ENCODE measurements at regions not wholly inside any gene's neighbourhood (a gene's known extent, or its start where the extent isn't known, plus 50 kb on each side); places are given as distances from the start of the nearest gene placed in this dataset.
A peak's percentile ranks its signal among the peaks of the same experiment; 100 is the strongest.
"Not testable (repeated sequence)": the region's sequence is repeated elsewhere in the genome, so short reads cannot be mapped to it uniquely, and the experiment has no call there.

DNA sequence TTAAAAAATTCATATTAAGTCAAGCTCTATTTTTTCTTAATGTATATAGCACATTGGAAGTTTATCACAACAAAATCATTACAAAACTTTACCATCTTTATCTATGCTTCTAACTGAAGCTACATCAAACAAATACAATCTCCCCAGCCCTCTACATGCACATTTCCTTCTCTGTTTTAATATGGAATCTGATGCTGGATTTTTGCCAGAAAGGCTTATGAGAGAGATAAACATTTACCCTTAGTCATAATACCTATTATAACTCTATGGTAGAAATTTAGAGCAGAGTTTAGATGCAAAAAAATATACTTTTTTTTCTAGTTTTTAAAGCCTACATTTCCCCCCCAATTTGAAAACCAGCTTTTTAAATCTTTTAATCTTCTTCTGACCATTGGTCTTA lies 1198.6 kb downstream of the GATA3 start:
- ATAC-seq (replicated peaks; ENCODE audit: extremely low read depth, poor library complexity, severe bottlenecking) (no peak), DNase-seq (ENCODE audit: low spot score in 2 of 2) (no peak)

DNA sequence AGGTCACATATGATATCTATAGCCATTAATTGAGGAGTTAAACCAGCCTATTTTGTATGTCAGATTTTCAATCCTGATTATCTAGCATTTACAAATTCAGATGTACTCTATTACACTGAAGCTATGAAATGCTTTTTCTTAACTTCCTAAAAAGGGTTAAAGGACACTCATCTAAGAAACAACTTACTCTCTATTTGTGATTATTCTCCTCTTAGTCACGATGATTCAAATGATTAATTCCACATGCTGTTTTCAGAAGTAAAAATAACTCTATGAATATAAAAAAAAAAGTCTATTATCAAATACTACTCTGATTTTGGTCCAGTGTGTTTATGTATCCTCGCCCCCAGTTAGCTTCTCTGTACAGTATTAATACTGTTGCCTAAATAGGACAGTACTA lies 1199.9 kb downstream of the GATA3 start:
- Mint-ChIP-seq H3K27me3 (peaks cover 53% of the 10 kb centered on the region), H3K27ac (ENCODE audit: low read depth) (no peak overlapping the region), H3K9me3 (no peaks in the 10 kb centered on the region), H3K4me3 (no peak overlapping the region), H3K4me1 (no peaks in the 10 kb centered on the region), H3K36me3 (ENCODE audit: insufficient read depth) (no peaks in the 10 kb centered on the region)
- ATAC-seq (replicated peaks; ENCODE audit: extremely low read depth, poor library complexity, severe bottlenecking) (no peak), DNase-seq (ENCODE audit: low spot score in 2 of 2) (no peak)

More for the DNA sequence above, 1198.6 kb downstream of the GATA3 start:
- H3K27me3 Mint-ChIP-seq: peaks cover 52% of the 10 kb centered on the region
- H3K4me1 Mint-ChIP-seq: no peaks in the 10 kb centered on the region
- no peaks in the 10 kb centered on the region for H3K36me3 Mint-ChIP-seq (ENCODE audit: insufficient read depth)
- no peak overlapping the region for H3K4me3 Mint-ChIP-seq
- no peak overlapping the region for H3K27ac Mint-ChIP-seq (ENCODE audit: low read depth)
- H3K9me3 Mint-ChIP-seq: no peaks in the 10 kb centered on the region

DNA sequence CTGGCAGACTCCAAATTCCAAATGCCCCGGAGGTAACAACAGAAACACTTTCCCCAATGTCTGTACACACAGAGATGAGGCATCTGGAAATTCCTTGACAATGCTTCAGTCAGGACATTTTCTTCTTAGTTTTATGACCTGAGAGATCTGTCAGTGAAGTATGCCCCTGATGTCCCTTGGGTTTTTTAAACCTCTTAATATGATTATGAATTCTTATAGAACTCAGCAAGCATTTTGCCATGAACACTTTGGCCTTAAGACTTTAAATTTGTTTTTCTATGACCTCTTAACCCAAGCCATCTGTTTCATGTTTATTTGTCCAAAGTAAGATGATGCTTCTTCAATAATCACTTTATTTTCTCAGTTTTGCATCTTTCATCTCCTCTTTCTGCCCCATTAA lies 1206.2 kb downstream of the GATA3 start:
- no peak overlapping the region for H3K27ac Mint-ChIP-seq (ENCODE audit: low read depth)
- no peaks in the 10 kb centered on the region for H3K36me3 Mint-ChIP-seq (ENCODE audit: insufficient read depth)
- H3K9me3 Mint-ChIP-seq: no peaks in the 10 kb centered on the region
- H3K4me3 Mint-ChIP-seq: no peak overlapping the region
- no peak for DNase-seq (ENCODE audit: low spot score in 2 of 2)
- H3K27me3 Mint-ChIP-seq: peaks cover 44% of the 10 kb centered on the region
- no peak for ATAC-seq (replicated peaks; ENCODE audit: extremely low read depth, poor library complexity, severe bottlenecking)
- H3K4me1 Mint-ChIP-seq: no peaks in the 10 kb centered on the region

DNA sequence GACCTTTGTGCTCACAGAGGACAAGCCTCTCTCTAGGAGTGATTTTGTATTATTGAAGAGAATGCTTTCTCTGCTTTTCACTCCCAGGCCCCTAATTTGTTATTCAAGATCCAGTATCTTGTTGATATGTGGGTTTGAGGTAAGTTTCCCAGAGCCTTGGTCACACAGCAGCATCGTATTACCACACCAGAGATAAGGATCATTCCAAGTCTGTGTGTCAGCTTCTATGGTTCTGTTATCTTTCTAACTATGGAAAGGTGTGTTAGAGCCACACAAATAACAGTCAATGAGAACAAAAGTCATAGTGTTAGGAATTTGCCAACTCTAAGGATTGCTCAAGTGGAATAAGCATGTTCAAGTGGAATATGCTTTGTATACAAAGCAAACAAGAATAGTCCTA lies 1208.3 kb downstream of the GATA3 start:
- DNase-seq (ENCODE audit: low spot score in 2 of 2) (no peak), ATAC-seq (replicated peaks; ENCODE audit: extremely low read depth, poor library complexity, severe bottlenecking) (no peak)
- H3K4me1 Mint-ChIP-seq: no peaks in the 10 kb centered on the region
- no peak overlapping the region for H3K27ac Mint-ChIP-seq (ENCODE audit: low read depth)
- H3K9me3 Mint-ChIP-seq: no peaks in the 10 kb centered on the region
- no peaks in the 10 kb centered on the region for H3K36me3 Mint-ChIP-seq (ENCODE audit: insufficient read depth)
- no peak overlapping the region for H3K4me3 Mint-ChIP-seq
- peaks cover 27% of the 10 kb centered on the region for H3K27me3 Mint-ChIP-seq

DNA sequence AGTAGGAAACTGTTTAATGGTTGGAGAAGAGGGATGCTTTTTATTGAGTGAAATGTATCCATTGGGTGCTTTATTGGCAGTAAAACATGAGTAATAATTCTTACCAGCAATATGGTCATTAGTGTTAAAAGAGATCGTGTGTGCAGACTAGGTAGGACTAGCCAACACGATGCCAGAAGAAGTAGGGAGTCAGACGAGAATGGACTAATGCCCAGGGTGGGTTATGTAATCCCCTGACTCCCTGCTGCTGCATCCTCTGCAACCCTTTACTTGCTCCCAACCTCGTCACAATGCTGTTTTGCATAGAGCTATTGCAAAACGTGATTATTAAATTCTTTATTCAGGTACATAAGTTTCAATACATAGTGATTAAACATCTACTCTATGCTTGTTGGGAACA lies 1213.7 kb downstream of the GATA3 start:
- H3K4me3 Mint-ChIP-seq: no peak overlapping the region
- ATAC-seq (replicated peaks; ENCODE audit: extremely low read depth, poor library complexity, severe bottlenecking): no peak
- H3K27me3 Mint-ChIP-seq: peaks cover 46% of the 10 kb centered on the region
- no peak overlapping the region for H3K27ac Mint-ChIP-seq (ENCODE audit: low read depth)
- no peak for DNase-seq (ENCODE audit: low spot score in 2 of 2)
- H3K4me1 Mint-ChIP-seq: no peaks in the 10 kb centered on the region
- H3K9me3 Mint-ChIP-seq: no peaks in the 10 kb centered on the region
- no peaks in the 10 kb centered on the region for H3K36me3 Mint-ChIP-seq (ENCODE audit: insufficient read depth)

DNA sequence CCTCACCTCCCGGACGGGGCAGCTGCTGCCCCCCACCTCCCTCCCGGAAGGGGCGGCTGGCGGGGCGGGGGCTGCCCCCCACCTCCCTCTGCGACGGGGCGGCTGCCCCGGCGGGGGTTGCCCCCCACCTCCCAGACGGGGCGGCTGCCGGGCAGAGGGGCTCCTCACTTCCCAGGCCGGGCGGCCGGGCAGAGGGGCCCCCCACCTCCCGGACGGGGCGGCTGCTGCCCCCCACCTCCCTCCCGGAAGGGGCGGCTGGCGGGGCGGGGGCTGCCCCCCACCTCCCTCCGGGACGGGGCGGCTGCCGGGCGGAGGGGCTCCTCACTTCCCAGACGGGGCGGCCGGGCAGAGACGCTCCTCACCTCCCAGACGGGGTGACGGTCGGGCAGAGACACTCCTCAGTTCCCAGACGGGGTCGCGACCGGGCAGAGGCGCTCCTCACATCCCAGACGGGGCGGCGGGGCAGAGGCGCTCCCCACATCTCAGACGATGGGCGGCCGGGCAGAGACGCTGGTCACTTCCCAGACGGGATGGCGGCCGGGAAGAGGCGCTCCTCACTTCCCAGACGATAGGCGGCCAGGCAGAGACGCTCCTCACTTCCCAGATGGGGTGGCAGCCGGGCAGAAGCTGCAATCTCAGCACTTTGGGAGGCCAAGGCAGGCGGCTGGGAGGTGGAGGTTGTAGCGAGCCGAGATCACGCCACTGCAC lies 1218.8 kb downstream of the GATA3 start:
- not testable (repeated sequence) for H3K36me3 Mint-ChIP-seq (ENCODE audit: insufficient read depth); ATAC-seq (replicated peaks; ENCODE audit: extremely low read depth, poor library complexity, severe bottlenecking); H3K27ac Mint-ChIP-seq (ENCODE audit: low read depth); DNase-seq (ENCODE audit: low spot score in 2 of 2); H3K4me1 Mint-ChIP-seq; H3K4me3 Mint-ChIP-seq; H3K9me3 Mint-ChIP-seq
- peaks cover 58% of the 10 kb centered on the region for H3K27me3 Mint-ChIP-seq

DNA sequence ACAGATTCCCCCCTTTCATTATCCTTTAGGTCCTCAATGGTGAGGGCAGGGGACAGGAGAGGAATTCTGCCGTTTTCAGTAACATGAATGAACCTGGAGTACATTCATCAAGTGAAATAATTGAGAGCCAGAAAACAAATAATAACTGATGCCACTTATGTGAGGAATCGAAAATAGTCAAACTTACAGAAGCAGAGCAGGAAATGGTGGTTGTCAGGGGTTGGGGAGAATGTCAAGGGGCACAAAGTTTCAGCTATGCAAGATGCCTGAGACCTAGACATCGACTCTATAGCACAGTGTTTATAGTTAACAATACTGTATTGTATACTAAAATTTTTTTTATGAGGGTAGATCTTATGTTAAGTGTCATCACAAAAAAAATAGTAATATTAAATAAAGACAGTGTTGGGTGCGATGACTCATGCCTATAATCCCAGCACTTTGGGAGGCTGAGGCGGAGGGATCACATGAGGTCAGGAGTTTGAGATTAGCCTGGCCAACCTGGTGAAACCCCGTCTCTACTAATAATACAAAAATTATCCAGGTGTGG lies 1219.8 kb downstream of the GATA3 start:
- Mint-ChIP-seq H3K36me3 (ENCODE audit: insufficient read depth) (no peaks in the 10 kb centered on the region), H3K27ac (ENCODE audit: low read depth) (no peak overlapping the region), H3K4me1 (no peaks in the 10 kb centered on the region), H3K27me3 (peaks cover 56% of the 10 kb centered on the region), H3K4me3 (no peak overlapping the region), H3K9me3 (no peaks in the 10 kb centered on the region)
- DNase-seq (ENCODE audit: low spot score in 2 of 2) (no peak), ATAC-seq (replicated peaks; ENCODE audit: extremely low read depth, poor library complexity, severe bottlenecking) (no peak)

DNA sequence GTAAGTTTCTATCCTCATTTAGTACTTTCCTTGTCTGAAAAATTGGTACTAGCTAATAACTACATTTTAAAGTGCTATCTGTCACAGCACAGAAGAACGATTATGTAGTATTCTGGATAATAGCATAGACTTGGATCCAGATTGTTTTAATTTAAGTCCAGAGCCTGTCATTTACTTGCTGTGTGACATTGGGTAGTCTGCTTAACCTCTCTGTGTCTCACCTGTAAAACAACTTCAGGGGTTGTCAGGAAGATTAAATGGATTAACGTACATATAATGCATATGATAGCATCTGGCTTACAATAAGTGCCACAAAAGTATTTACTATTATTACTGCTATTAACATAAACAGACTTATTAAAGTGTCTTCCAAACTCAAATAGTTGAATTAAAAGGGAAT lies 1221.4 kb downstream of the GATA3 start:
- no peak overlapping the region for H3K4me3 Mint-ChIP-seq
- H3K4me1 Mint-ChIP-seq: no peaks in the 10 kb centered on the region
- no peak overlapping the region for H3K27ac Mint-ChIP-seq (ENCODE audit: low read depth)
- H3K9me3 Mint-ChIP-seq: no peaks in the 10 kb centered on the region
- H3K27me3 Mint-ChIP-seq: peaks cover 46% of the 10 kb centered on the region
- no peak for ATAC-seq (replicated peaks; ENCODE audit: extremely low read depth, poor library complexity, severe bottlenecking)
- H3K36me3 Mint-ChIP-seq (ENCODE audit: insufficient read depth): no peaks in the 10 kb centered on the region
- no peak for DNase-seq (ENCODE audit: low spot score in 2 of 2)

DNA sequence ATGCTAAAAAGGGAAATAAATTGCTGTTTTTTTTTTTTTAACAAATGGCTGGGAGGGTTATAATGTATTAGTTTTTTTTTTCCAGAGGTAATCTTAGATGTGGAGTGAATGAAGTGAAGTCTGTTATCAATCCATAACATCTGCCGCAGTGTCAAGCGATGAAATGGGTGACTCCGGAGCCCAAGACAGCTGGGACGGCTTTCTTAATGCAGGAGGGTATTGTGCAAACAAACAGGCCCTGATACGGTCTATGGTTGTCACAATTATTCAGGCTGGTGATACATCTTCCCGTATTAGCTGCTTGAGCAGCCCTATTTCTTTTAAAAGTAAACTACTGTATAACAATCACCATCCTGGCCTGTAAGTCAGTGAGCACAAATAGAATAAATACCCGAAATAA lies 1231.2 kb downstream of the GATA3 start:
- H3K27ac Mint-ChIP-seq (ENCODE audit: low read depth): no peak overlapping the region
- H3K4me3 Mint-ChIP-seq: no peak overlapping the region
- no peaks in the 10 kb centered on the region for H3K4me1 Mint-ChIP-seq
- no peaks in the 10 kb centered on the region for H3K36me3 Mint-ChIP-seq (ENCODE audit: insufficient read depth)
- DNase-seq (ENCODE audit: low spot score in 2 of 2) (no peak), ATAC-seq (replicated peaks; ENCODE audit: extremely low read depth, poor library complexity, severe bottlenecking) (no peak)
- H3K9me3 Mint-ChIP-seq: no peaks in the 10 kb centered on the region
- peaks cover 33% of the 10 kb centered on the region for H3K27me3 Mint-ChIP-seq

DNA sequence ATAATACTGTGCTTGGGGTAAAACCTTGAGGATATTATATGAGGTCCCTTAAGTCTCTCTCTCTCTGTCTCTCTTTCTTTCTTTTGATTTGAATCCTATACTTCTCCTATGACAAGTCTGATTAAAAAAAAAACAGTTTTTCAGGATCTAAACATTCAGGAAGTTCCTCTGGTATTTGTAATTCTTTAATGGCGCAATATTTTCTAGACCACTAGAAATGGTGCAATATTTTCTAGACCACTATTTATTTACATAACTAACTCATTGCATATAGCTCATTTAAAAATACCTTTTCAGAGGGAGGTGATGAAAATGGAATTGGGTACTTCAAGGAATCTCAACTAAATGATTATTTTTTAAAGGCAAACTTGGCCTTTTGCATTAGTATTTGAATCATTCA lies 1235.3 kb downstream of the GATA3 start:
- Mint-ChIP-seq H3K27me3 (peaks cover 21% of the 10 kb centered on the region), H3K27ac (ENCODE audit: low read depth) (no peak overlapping the region), H3K4me1 (no peaks in the 10 kb centered on the region), H3K4me3 (no peak overlapping the region), H3K36me3 (ENCODE audit: insufficient read depth) (no peaks in the 10 kb centered on the region), H3K9me3 (no peaks in the 10 kb centered on the region)
- no peak for ATAC-seq (replicated peaks; ENCODE audit: extremely low read depth, poor library complexity, severe bottlenecking)
- DNase-seq (ENCODE audit: low spot score in 2 of 2): no peak

DNA sequence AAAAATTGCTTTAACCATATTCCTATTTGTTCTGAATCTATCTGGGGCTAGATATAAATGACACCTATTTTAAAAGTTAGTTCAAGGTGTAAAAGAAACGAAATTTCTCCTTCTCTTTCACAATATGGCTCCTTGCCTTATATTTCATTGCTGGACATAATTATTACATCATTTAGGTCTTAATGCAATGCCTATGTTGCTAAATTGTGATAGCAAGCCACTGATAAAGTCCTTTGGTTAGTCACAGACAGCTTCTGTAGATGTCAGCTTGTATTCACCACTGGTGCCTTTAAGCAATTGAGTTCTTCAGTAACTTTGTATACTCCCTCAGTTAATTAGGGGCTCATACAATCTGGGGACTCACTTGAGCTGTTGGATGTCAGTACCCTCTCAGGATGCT lies 1236.6 kb downstream of the GATA3 start:
- Mint-ChIP-seq H3K9me3 (no peaks in the 10 kb centered on the region), H3K27me3 (peaks cover 15% of the 10 kb centered on the region), H3K36me3 (ENCODE audit: insufficient read depth) (no peaks in the 10 kb centered on the region)

DNA sequence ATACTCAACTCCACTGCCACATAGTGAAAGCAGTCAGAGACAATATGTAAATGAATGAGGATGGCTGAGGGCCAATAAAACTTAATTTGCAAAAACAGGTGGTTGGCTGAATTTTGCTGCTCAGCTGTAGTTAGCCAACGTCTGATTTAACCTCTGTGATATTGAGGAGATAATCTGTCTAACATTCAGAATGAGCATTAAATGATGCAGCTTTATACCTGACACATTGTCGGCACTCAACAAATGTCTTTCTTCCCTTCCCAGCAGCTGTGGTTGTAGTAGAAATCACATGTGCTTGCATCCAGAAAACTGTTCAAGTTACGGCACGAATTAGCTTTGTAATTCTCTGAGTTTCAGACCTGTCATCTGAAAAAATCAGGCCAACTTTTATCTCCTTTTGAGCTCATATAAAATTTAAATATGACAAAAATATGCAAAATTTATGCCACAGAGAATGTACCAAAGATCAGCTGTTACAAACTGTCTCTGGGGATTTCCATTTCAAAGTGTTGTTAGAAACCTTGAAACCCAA lies 1239.7 kb downstream of the GATA3 start:
- H3K36me3 Mint-ChIP-seq (ENCODE audit: insufficient read depth): no peaks in the 10 kb centered on the region
- no peak overlapping the region for H3K4me3 Mint-ChIP-seq
- no peaks in the 10 kb centered on the region for H3K9me3 Mint-ChIP-seq
- H3K4me1 Mint-ChIP-seq: no peaks in the 10 kb centered on the region
- no peak overlapping the region for H3K27ac Mint-ChIP-seq (ENCODE audit: low read depth)
- peaks cover 9% of the 10 kb centered on the region for H3K27me3 Mint-ChIP-seq
- no peak for DNase-seq (ENCODE audit: low spot score in 2 of 2)
- no peak for ATAC-seq (replicated peaks; ENCODE audit: extremely low read depth, poor library complexity, severe bottlenecking)

More for the DNA sequence above, 1236.6 kb downstream of the GATA3 start:
- no peak for DNase-seq (ENCODE audit: low spot score in 2 of 2)
- Mint-ChIP-seq H3K27ac (ENCODE audit: low read depth) (no peak overlapping the region), H3K4me1 (no peaks in the 10 kb centered on the region), H3K4me3 (no peak overlapping the region)
- no peak for ATAC-seq (replicated peaks; ENCODE audit: extremely low read depth, poor library complexity, severe bottlenecking)

DNA sequence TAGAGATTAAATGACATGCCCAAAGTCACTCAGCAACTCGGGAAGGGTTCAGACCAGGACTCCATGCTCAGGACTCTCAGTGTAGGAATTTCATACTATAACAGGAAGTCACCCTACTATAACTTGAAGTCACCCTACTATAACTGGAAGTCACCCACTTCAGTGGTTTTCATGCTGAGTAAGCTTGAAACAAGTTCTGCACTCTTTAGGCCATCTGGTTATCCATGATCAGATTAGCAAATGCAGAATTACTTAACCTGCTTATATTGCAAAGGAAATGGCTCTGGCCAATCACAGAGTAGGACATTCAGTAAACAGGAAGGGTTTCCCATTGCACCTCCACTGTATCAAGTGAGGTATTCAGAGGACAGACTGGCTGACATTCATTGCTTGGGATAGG lies 1240.4 kb downstream of the GATA3 start:
- no peaks in the 10 kb centered on the region for H3K36me3 Mint-ChIP-seq (ENCODE audit: insufficient read depth)
- H3K27ac Mint-ChIP-seq (ENCODE audit: low read depth): no peak overlapping the region
- ATAC-seq (replicated peaks; ENCODE audit: extremely low read depth, poor library complexity, severe bottlenecking) (peak; percentile 28), DNase-seq (ENCODE audit: low spot score in 2 of 2) (no peak)
- no peak overlapping the region for H3K4me3 Mint-ChIP-seq
- no peaks in the 10 kb centered on the region for H3K4me1 Mint-ChIP-seq
- no peaks in the 10 kb centered on the region for H3K9me3 Mint-ChIP-seq
- peaks cover 14% of the 10 kb centered on the region for H3K27me3 Mint-ChIP-seq
